Activated CD4-positive, alpha-beta T cell treated with anti-CD3 and anti-CD28 coated beads, Interleukin-2, amount 50 U/mL, for 16 hours (primary cell): ENCODE measurements at regions not wholly inside any gene's neighbourhood (a gene's known extent, or its start where the extent isn't known, plus 50 kb on each side); places are given as distances from the start of the nearest gene placed in this dataset.
"Not testable (repeated sequence)": the region's sequence is repeated elsewhere in the genome, so short reads cannot be mapped to it uniquely, and the experiment has no call there.

Experiments used
- DNase-seq: peaks from one replicate; pipeline ENCODE4 v3.0.0-alpha.2; 2020

DNA sequence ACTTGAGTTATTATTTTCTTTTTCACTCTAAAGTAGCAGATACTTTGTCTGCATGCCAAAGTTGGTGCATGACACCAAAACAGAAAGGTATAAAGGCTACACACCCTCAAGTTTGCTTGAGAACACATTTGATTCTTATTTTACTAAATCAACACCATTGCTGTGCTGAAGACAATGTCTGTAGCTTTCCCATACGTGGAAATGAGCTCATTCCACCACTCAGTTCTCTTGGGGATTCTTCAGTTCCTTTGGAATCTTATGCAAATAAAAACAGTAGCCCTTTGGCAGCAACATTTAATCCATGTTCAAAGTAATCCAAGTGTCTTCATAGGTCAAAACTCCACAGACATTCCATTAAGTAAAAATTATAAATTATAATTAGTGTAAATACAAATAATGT lies 264.9 kb downstream of the TLE1 start:
- DNase-seq: no peak

DNA sequence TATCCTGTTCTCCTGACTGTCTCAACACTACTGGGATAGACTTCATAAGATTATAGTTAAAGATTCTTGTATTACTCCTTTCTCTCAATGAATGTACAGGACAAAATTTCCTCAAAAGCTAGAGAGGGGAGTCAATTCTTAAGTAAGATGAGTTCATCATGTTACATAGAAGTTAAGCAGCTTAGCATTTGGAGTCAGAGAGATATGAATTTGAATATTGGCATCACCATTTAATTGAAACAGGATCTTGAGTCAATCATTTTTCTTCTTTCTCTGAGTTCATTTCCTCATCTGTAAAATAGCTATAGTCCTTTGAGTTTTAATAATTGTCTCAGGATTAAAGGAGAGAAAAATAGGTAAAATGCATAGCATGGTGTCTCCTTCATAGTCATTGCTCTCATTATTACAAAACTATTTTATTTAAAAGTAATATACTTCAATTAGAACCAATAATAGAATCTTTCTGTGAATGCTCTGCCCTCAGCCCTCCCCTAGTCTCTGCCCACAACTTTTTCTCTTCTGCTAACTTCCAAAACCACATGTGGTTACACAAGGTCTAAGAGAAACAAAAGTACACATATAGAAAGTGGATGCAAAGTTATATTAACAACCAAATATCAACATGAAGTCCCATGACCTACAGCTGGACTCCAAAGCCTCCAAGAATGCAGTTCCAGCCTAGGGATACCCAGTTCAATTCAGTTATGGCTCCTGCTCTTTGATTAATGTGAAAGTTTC lies 265.6 kb downstream of the TLE1 start:
- no peak for DNase-seq

GRCh38 chr9:81421090-81421489 lies 268.3 kb downstream of the TLE1 start:
- DNase-seq: not testable (repeated sequence)

- no peak for DNase-seq
These were observed 269.3 kb downstream of the TLE1 start for GRCh38 chr9:81420024-81420423.

DNA sequence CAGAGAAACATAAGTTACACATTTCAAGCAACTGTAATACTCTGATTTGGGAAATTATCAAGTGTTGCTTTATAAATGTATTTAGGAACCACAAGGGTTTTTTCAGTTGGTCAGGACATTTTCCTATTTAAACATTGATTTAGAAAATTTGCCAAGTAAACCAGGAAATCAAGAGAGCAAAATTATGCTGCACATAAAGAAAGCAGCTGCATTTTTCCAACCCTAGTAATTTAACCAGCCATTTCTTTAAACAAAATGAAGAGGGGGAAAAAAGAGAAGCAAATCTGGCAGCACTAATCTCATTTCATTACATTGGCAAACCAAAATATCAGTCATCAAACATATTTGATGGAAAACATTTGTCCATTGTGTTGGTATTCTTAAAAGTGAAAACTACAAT lies 271.4 kb downstream of the TLE1 start:
- DNase-seq: no peak

DNA sequence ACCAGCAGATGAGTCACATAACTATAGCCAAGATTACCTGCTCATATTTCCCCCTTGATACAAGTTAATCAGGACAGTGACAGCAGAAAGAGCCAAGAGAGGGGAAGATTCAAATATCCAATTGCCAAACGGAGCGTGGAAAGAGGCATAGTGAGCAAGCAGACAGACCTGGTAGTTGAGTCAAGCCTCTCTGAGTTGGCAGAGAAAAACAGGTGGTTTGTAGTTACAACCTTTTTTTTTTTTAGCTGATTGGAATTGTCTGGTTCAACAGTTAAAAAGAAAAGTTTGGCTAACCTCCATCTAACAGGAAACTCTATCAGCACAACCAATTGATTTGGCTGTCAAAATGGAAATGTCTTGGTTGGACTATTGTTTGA lies 272.1 kb downstream of the TLE1 start:
- DNase-seq: no peak

DNA sequence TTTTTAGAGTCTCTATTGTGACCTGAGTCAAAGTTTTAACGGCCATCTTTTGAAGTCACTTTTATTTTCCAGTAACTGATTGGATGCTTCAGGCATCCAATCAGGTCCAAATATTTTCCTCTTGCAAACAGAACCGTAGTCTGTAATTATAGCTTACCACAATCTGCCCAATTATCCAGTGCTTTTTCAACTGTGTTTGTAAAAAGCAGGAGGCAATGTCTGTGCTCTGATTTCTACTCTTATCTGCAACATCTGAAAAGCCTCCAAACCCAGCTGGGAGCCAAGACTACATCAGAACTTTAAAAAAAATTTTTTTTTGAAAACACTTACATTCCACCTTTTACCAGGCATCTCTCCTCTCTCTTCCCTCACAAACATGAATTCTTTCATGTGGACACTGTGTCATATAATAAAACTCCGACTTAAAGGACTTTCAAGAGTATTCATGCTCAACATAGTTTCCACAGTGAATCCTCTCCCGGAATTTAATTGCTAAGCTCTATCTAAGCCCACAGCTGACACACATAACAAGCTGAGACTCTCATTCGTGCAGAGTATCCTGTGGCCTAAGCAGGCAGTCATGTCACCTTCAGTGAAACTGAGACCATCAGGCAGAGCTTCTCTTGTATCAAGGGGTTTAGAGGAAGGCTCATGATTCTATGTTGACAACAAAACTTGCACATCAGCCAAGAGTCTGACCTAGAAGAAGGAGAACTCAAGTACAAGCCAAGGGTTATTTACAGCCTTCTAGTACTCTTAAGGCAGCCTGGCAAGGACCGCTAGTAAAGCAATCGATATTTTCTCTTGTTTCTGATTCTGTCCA lies 272.7 kb downstream of the TLE1 start:
- DNase-seq: no peak

- DNase-seq: no peak
These were observed 274.5 kb downstream of the TLE1 start for GRCh38 chr9:81414836-81415235.

DNA sequence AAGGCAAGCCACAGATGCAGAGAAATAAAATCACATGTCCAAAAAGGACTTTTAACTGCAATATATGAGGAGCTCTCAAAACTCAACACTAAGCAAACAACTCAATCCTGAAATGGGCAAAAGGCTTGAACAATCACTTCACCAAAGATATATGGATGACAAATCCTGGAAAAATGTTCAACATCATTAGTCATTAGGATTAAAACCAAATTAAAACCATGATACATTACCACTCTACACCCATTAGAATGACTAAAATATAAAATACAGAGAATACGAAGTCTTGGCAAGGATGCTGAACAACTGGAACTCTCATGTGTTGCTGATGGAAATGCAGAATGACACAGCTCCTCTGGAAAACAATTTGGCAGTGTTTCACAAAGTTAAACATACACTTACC lies 277.4 kb downstream of the TLE1 start:
- no peak for DNase-seq

- DNase-seq: no peak
These were observed 279.1 kb downstream of the TLE1 start for GRCh38 chr9:81410201-81410600.

DNA sequence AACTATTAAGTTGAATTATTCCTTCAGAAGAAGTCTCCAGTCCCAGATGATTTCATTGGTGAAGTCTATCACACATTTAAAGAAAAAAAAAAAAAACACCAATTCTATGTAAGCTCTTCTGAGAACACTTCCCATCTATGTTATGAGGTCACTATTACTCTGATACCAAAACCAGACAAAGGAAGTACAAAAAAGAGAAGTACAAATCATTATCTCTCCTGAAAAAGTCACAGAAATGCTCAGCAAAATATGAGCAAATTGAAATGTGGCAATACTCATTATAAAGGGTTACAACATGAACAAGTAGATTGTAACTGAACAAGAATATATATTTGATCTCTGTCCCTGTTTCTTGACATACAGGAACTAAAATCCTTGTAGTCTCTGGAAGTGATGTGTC lies 280.4 kb downstream of the TLE1 start:
- no peak for DNase-seq

DNA sequence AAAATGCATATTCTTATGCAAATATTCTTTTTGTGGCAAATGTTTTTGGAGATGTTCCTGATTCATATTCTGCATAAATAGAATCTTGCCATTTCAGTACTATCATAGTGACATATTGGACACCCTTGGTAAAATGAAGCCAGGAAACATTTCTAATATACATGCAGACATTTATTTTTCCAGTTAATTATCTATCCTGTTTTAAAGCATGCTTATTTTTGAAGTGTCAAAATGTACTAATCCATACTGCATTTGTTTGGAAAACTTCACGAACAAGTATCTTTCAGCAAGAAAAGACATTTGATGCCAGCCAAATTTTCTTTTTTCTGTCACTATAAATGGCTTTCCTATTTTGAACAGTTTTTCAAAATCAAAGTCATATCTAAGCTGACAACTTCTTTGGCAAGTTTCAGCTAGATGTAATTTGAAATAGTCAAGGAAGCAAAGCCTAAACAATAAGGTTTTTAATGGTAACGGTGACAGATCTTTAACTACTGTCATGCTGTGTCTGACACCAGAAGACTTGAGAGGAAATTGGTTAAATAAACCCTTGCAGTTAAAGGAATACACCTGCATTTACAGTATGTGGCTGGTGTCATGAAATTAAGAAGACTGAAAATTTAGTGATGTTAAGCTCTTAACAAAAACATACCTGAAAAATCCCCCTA lies 284.3 kb downstream of the TLE1 start:
- no peak for DNase-seq

DNA sequence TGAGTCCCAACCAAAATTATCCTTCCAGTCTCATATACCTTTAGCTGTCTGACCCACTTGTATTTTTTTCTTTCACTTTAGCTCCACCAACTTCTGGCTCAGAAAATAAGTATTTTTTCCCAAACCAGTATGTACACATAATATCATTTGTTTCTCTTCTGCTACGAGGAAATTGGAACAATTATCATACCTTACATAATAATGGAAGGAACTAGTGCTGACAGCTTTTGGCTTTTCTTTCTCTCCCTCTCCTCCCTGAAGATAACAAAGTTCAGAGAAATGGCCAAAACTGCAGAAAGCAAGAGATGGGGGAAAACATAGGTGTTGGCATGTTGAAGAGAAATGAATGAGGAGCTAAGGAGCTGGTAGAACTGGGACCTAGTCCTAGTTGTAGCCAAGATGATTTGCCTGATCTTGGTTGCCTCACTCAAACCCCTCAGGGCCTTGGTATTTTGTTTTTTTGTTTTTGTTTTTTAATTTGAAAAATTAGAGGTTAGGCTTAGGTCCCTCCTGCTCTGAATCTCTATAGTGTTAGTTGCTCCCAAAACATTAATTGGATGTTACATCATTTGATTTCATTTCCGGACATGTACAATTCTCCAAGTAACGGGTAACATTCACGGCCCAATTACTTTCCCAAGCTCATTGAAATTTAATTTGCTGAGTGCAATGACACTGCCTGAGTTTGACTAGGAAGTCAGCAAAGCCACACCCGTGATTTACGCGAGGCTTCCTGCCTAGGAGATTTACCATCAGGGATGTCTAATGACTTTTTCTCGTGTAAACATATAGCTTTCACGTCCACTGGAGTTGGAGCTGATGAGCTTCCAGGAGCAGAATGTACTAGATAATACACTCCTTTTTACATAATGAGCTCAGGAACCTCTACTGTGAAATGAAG lies 291.6 kb downstream of the TLE1 start:
- no peak for DNase-seq

- no peak for DNase-seq
These were observed 292.8 kb downstream of the TLE1 start for GRCh38 chr9:81396528-81396927.

GRCh38 chr9:81395676-81396054 lies 293.7 kb downstream of the TLE1 start:
- DNase-seq: no peak

- no peak for DNase-seq
These were observed 294.3 kb downstream of the TLE1 start for GRCh38 chr9:81394881-81395675.

GRCh38 chr9:81393985-81394811 lies 295.1 kb downstream of the TLE1 start:
- DNase-seq: no peak

DNA sequence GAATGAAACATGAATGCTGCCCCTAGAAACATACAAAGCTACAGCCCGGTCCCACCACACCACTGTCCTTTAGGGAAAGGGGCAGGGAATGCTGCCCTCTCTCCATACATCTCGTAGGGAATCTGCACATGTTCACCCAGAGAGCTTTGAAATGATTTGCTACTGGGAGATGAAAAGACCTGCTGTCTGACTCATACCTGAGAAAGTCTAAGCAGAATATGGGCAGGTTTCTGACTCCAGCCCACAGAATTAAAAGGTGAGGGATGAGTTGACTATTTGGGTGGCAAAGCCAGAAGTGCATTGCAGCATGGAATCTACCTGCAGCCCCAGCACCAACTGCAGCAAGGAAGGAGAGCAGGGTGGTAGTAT lies 297.9 kb downstream of the TLE1 start:
- DNase-seq: no peak

GRCh38 chr9:81390792-81391456 lies 298.4 kb downstream of the TLE1 start:
- no peak for DNase-seq

DNA sequence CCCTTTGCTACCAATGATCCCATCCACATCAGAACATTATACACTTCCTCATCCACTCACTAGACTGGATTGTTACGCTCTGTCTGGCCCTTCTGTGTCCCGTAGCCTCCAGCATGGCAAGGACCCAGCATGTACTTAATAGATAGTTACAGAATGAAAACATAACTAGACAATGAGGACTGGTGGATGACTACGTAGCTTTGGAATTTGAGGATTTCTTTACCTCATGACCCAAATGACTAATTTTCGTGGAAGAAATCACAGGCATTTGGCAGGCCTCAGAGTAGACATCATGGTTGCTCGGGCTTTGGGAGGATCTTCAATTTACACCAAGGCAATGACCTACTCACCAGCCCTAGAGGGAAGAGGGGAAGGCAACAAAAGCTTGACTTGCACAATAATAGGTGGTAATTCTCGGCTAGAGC lies 299.8 kb downstream of the TLE1 start:
- DNase-seq: no peak

DNA sequence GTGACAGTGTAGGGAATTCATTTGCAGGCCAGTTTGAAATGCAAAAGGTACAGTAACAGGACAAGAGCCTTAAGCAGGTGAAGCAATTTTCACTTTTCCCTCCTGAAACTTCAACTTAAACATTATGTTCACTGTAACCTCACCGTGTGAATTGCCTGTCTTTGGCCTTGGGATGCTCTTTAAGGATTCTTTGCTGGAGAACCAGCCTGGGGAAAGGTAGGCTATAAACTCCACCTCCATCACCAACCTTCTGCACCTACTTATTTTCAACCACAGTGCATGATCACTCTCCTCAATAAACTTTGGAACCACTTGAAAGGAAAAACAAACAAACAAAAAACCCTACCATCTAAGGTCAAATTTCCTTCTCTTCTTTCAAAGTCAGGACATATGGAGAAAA lies 300.5 kb downstream of the TLE1 start:
- no peak for DNase-seq
